CD4-positive, alpha-beta T cell treated with Interleukin-6 at 100 ng/mL for 8 hours (primary cell): ENCODE measurements at regions not wholly inside any gene's neighbourhood (a gene's known extent, or its start where the extent isn't known, plus 50 kb on each side); places are given as distances from the start of the nearest gene placed in this dataset.
"Not testable (repeated sequence)": the region's sequence is repeated elsewhere in the genome, so short reads cannot be mapped to it uniquely, and the experiment has no call there.

Source experiments
- DNase-seq: peaks from one replicate; pipeline ENCODE4 v3.0.0-alpha.2; 2020; ENCODE audit warnings: mixed read lengths, low spot score

- not testable (repeated sequence) for DNase-seq
Measured at GRCh38 chr20:30393523-30393922, 863.9 kb upstream of the DEFB115 start.

- DNase-seq: not testable (repeated sequence)
Measured at GRCh38 chr20:30397111-30397510, 860.4 kb upstream of the DEFB115 start.

DNA sequence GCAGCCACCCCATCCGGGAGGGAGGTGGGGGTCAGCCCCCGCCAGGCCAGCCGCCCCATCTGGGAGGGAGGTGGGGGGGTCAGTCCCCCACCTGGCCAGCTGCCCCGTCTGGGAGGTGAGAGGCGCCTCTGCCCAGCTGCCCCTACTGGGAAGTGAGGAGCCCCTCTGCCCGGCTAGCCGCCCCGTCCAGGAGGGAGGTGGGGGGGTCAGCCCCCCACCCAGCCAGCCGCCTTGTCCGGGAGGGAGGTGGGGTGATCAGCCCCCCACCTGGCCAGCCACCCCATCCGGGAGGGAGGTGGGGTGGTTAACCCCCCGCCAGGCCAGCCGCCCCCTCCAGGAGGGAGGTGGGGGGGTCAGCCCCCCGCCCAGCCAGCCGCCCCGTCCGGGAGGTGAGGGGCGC, 852.4 kb upstream of the DEFB115 start:
- DNase-seq: not testable (repeated sequence)

DNA sequence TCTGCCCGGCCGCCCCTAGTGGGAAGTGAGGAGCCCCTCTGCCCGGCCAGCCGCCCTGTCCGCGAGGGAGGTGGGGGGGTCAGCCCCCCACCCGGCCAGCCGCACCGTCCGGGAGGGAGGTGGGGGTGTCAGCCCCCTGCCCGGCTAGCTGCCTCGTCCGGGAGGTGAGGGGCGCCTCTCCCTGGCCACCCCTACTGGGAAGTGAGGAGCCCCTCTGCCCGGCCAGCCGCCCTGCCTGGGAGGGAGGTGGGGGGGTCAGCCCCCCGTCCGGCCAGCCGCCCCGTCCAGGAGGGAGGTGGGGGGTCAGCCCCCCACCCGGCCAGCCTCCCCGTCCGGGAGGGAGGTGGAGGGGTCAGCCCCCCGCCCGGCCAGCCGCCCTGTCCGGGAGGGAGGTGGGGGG, 851.9 kb upstream of the DEFB115 start:
- DNase-seq: not testable (repeated sequence)

- not testable (repeated sequence) for DNase-seq
Measured at GRCh38 chr20:30406370-30406769, 851.1 kb upstream of the DEFB115 start.

DNA sequence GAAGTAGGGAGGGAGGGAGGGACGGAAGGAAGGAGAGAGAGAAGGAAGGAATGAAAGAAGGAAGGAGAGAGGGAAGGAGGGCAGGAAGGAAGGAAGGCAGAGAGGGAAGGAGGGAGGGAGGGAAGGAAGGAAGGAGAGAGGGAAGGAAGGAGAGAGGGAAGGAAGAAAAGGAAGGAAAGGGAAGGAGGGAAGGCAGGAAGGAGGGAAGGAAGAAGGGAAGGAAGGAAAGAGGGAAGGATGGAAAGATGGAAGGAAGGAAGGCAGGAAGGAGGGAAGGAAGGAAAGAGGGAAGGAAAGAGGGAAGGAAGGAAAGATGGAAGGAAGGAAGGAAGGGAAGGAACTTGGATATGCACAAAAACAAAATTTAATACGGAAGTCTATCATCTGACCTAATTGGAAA, 844.5 kb upstream of the DEFB115 start:
- no peak for DNase-seq

- not testable (repeated sequence) for DNase-seq
Measured at GRCh38 chr20:30417387-30417786, 840.1 kb upstream of the DEFB115 start.

- not testable (repeated sequence) for DNase-seq
Measured at GRCh38 chr20:30418378-30418777, 839.1 kb upstream of the DEFB115 start.

- DNase-seq: no peak
Measured at GRCh38 chr20:30419466-30419865, 838.0 kb upstream of the DEFB115 start.

DNA sequence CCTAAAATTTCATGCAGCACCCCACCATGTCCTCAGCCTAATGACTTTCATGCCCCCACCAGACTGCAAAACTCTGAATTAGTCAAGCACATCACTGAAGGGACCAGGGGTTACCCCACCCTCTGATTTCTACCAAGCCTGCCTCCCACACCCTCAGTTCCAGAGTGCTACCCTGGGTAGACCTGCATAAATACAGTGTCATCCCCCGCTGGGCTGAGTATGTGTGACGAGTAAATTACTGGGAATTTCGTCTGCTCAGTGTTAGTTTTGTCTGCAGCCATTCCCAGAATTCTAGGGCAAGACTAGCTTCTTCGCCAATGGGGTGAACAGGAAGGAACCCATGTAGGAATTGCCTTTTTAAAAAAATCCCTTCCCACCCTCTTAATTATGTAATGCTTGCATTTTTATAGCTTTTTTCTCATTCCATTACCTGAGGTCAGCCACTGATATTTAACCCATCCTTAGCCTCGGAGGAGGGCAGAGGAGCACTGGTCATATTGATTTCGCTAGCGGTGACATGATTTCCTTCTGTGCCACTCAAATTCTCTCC, 837.5 kb upstream of the DEFB115 start:
- DNase-seq: not testable (repeated sequence)
